Neuronal stem cell (in vitro differentiated cells): ENCODE measurements at regions not wholly inside any gene's neighbourhood (a gene's known extent, or its start where the extent isn't known, plus 50 kb on each side); places are given as distances from the start of the nearest gene placed in this dataset.

Experiments used
- DNase-seq: peaks from one replicate; pipeline ENCODE4 v3.0.0-alpha.2; 2013; ENCODE audit warnings: low spot score
- H2AFZ ChIP-seq: one replicate; pipeline ENCODE4 v1.6.1; 2013; ENCODE audit warnings: mild to moderate bottlenecking, low read length, inconsistent platforms
- H2AK5ac ChIP-seq: 2 replicates; pipeline ENCODE4 v1.6.1; 2013; ENCODE audit warnings: low read depth, mild to moderate bottlenecking, inconsistent platforms, low read length, moderate library complexity, mixed read lengths
- H2BK120ac ChIP-seq: 2 replicates; pipeline ENCODE4 v1.6.1; 2013; ENCODE audit warnings: low read depth, mild to moderate bottlenecking, inconsistent platforms, low read length, moderate library complexity, mixed read lengths
- H2BK12ac ChIP-seq: one replicate; pipeline ENCODE4 v1.6.1; 2013; ENCODE audit warnings: low read length, inconsistent platforms
- H2BK15ac ChIP-seq: 2 replicates; pipeline ENCODE4 v1.6.1; 2013; ENCODE audit warnings: mild to moderate bottlenecking, low read length, inconsistent platforms, mixed read lengths
- H2BK5ac ChIP-seq: one replicate; pipeline ENCODE4 v1.6.1; 2013; ENCODE audit warnings: inconsistent platforms, mild to moderate bottlenecking, low read length, moderate library complexity
- H3K14ac ChIP-seq: one replicate; pipeline ENCODE4 v1.6.1; 2013; ENCODE audit warnings: low read length, inconsistent platforms
- H3K18ac ChIP-seq: 2 replicates; pipeline ENCODE4 v1.6.1; 2013; ENCODE audit warnings: low read length, inconsistent platforms
- H3K23ac ChIP-seq: 2 replicates; pipeline ENCODE4 v1.6.1; 2013; ENCODE audit warnings: low read depth, mild to moderate bottlenecking, mixed read lengths, low read length, inconsistent platforms; ENCODE audit not compliant: poor library complexity
- H3K27ac ChIP-seq: replicated peaks from 3 replicates; pipeline ENCODE4 v1.5.1; 2013; ENCODE audit warnings: low read length, inconsistent platforms
- H3K27me3 ChIP-seq, 3 experiments: 2 replicates each; pipeline ENCODE4 v1.6.1; 2013; ENCODE audit warnings: low read length in 3 of 3, mild to moderate bottlenecking in 2 of 3, inconsistent platforms in 1 of 3, low read depth in 1 of 3, mixed read lengths in 1 of 3, moderate library complexity in 1 of 3; ENCODE audit not compliant: control insufficient read depth in 3 of 3, insufficient read depth in 3 of 3
- H3K36me3 ChIP-seq, 2 donors: replicated peaks in 1 of 2; 2 replicates each; pipeline ENCODE4 v1.6.1; 2013; ENCODE audit warnings: low read length in 2 of 2; ENCODE audit not compliant: control insufficient read depth in 2 of 2, insufficient read depth in 2 of 2
- H3K4ac ChIP-seq: 2 replicates; pipeline ENCODE4 v1.6.1; 2013; ENCODE audit warnings: inconsistent platforms, mild to moderate bottlenecking, low read length, moderate library complexity
- H3K4me1 ChIP-seq, 2 donors: 1 replicate in 1 of 2; 2 replicates in 1 of 2; pipeline ENCODE4 v1.6.1; 2013; ENCODE audit warnings: low read length in 2 of 2, low read depth in 1 of 2; ENCODE audit not compliant: control insufficient read depth in 2 of 2, insufficient read depth in 1 of 2
- H3K4me2 ChIP-seq: one replicate; pipeline ENCODE4 v1.6.1; 2013; ENCODE audit warnings: mild to moderate bottlenecking, low read length, inconsistent platforms; ENCODE audit not compliant: insufficient read depth, poor library complexity, severe bottlenecking
- H3K4me3 ChIP-seq, 2 donors: 2 replicates each; pipeline ENCODE4 v1.5.1; 2013; ENCODE audit warnings: low read length in 2 of 2, mild to moderate bottlenecking in 2 of 2, inconsistent platforms in 1 of 2, moderate library complexity in 1 of 2
- H3K79me1 ChIP-seq: one replicate; pipeline ENCODE4 v1.6.1; 2013; ENCODE audit warnings: low read depth, mild to moderate bottlenecking, inconsistent platforms, low read length, moderate library complexity
- H3K9ac ChIP-seq: one replicate; pipeline ENCODE4 v1.6.1; 2013; ENCODE audit warnings: mild to moderate bottlenecking, low read depth, low read length, inconsistent platforms; ENCODE audit not compliant: poor library complexity
- H3K9me3 ChIP-seq, 2 donors: replicated peaks in 1 of 2; 2 replicates each; pipeline versions ENCODE3 to v1.6.1; 2013; ENCODE audit warnings: low read length in 2 of 2, mild to moderate bottlenecking in 2 of 2, inconsistent platforms in 1 of 2, low read depth in 1 of 2, mixed read lengths in 1 of 2, moderate library complexity in 1 of 2; ENCODE audit not compliant: control insufficient read depth in 2 of 2, insufficient read depth in 1 of 2
- H4K8ac ChIP-seq: one replicate; pipeline ENCODE4 v1.6.1; 2013; ENCODE audit warnings: low read depth, mild to moderate bottlenecking, inconsistent platforms, low read length, moderate library complexity
- H4K91ac ChIP-seq: one replicate; pipeline ENCODE4 v1.6.1; 2013; ENCODE audit warnings: low read length, low read depth, mild to moderate bottlenecking, inconsistent platforms; ENCODE audit not compliant: poor library complexity
- WGBS, 2 donors: extraction: QIAGEN DNeasy Blood & Tissue Kit; methylation state at CpG; one replicate each; pipeline ENCODE4 v1.1.7; 2013; ENCODE audit warnings: missing lambda C conversion rate in 2 of 2, mixed read lengths in 1 of 2; ENCODE audit not compliant: insufficient read length in 2 of 2, insufficient replicate concordance in 1 of 2; ENCODE audit errors: extremely low coverage in 2 of 2; 5-methylcytosine and 5-hydroxymethylcytosine counted together

DNA sequence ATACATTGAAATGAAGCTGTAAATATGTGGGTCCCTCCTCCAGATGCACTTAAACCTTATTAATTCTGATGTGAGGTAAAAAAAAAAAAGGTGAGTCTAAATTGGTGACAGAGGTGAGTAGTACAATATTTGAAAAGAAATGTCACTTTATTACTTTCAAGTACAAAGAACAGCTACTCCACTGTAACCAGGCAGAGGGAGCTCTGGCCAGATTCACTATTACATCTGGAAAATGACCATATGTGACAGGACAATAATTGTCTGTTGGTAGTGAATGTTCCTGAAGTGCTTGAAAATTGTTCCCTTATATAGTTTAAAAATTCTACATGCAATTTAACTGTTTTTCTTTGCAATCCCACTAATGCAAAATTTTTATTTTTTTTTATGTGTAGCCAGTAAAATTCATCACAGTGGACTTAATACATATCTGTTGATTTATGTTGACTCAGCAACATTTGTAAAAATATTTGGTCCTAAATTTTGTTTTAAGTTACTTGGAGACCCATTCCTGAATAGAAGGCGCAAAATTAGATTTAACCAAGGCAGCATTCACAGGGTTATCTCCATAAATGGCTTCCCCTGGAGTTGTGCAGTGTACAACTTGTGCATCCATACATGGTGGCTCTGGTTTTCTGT, 231.9 kb upstream of the TBC1D5 start:
- Histone ChIP-seq H2BK15ac (no peak overlapping the region), H2BK12ac (no peak overlapping the region), H3K4ac (no peak overlapping the region), H3K14ac (no peak overlapping the region), H2AFZ (no peak overlapping the region), H3K9me3 (no peaks in the 10 kb centered on the region), H3K18ac (no peak overlapping the region), H3K27ac (no peak overlapping the region), H3K27me3 (no peaks in the 10 kb centered on the region), H4K8ac (no peak overlapping the region), H2AK5ac (no peak overlapping the region), H3K4me2 (no peak overlapping the region), H4K91ac (no peak overlapping the region), H3K79me1 (no peaks in the 10 kb centered on the region), H3K9ac (no peak overlapping the region), H2BK5ac (no peak overlapping the region), H3K36me3 (no peaks in the 10 kb centered on the region), H3K4me1 (peaks cover 5 to 7% of the 10 kb centered on the region in 2 donors), H2BK120ac (no peak overlapping the region), H3K23ac (no peak overlapping the region), H3K4me3 (no peak overlapping the region)
- WGBS, 2 donors, result no CpG with 5 or more reads among the region's 1 CpG
- DNase-seq, result no peak

DNA sequence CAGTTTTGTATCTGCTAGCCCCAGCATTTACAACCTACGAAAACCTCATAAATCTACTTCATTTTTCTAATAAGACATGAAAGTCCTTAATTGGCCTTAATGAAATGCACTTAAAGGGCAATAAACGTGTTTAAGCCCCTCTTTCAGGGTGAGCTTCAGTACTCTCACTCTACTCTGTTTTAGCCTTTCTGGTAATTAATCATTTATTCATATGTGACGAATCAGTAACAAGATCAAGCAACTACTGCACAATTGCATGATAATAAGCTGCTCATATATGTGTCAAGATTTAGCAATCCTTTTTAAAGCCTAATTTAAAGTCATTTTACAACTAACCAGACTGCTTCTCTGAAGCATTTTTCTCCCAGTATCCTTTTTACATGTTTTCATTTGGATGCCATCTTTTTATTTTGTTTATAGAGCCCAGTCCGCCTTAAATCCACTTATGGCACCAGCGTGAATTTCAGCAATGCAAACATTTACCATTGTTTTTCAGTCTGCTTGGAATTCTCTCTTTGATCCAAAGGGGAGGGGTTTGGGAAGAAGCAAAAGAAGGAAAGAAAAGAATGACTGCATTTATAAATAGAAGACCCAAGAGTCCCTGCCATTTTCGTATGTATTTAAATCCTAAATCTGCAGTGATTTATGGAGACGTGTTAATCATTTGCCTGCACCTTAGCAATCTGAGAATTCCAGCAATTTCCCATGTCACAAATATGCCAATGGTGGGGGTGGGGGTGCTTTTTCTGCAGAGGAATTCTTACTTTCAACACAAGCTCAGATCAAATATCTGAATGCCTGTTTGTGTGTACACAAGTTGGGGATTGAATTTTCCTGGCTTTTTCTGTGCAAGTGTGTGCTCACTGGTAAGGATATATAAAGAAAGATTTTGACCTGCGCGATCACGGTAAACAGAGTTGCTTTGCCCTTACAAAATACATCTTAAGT, 230.8 kb upstream of the TBC1D5 start:
- no peak overlapping the region for H3K4ac ChIP-seq
- no peak overlapping the region for H2AK5ac ChIP-seq
- H3K14ac ChIP-seq, result no peak overlapping the region
- H3K4me1 ChIP-seq, result peaks cover 3 to 5% of the 10 kb centered on the region in 2 donors
- no peak overlapping the region for H2BK120ac ChIP-seq
- no peak overlapping the region for H4K91ac ChIP-seq
- H3K9me3 ChIP-seq, result no peaks in the 10 kb centered on the region
- H2AFZ ChIP-seq, result no peak overlapping the region
- H3K9ac ChIP-seq, result no peak overlapping the region
- no peaks in the 10 kb centered on the region for H3K79me1 ChIP-seq
- H3K4me3 ChIP-seq, result no peak overlapping the region
- H3K18ac ChIP-seq, result no peak overlapping the region
- H3K23ac ChIP-seq, result no peak overlapping the region
- H4K8ac ChIP-seq, result no peak overlapping the region
- no peaks in the 10 kb centered on the region for H3K27me3 ChIP-seq
- H2BK5ac ChIP-seq, result no peak overlapping the region
- H3K36me3 ChIP-seq, result no peaks in the 10 kb centered on the region
- no peak overlapping the region for H2BK12ac ChIP-seq
- H3K4me2 ChIP-seq, result no peak overlapping the region
- WGBS, 2 donors, result no CpG with 5 or more reads among the region's 10 CpGs
- no peak overlapping the region for H3K27ac ChIP-seq
- H2BK15ac ChIP-seq, result no peak overlapping the region
- DNase-seq, result no peak

DNA sequence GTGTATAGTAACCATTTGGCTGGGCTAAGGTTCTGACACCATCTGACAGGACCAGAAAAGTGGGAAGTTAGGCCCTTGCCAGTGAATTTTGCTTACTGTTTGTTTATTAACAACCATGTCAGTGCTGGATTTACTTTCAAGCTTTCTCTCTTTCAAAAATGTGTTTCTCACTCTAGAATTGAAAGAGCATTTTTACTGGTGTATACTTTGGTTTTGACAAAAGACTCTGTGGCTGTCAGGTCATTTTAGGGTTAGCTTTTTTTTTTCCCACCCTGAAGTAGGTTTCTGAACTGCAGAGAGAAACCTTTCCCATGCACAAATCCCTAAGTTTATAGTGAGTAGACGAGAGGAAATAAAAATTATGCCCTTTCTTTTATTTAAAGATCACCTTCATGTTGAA, 230.0 kb upstream of the TBC1D5 start:
- Histone ChIP-seq H2BK5ac (no peak overlapping the region), H3K4me2 (no peak overlapping the region), H3K4ac (no peak overlapping the region), H3K4me1 (peaks cover 3 to 5% of the 10 kb centered on the region in 2 donors), H3K9ac (no peak overlapping the region), H3K27ac (no peak overlapping the region), H3K9me3 (no peaks in the 10 kb centered on the region), H4K8ac (no peak overlapping the region), H2BK12ac (no peak overlapping the region), H4K91ac (no peak overlapping the region), H2AFZ (no peak overlapping the region), H3K27me3 (no peaks in the 10 kb centered on the region), H2BK120ac (no peak overlapping the region), H3K79me1 (no peaks in the 10 kb centered on the region), H2BK15ac (no peak overlapping the region), H2AK5ac (no peak overlapping the region), H3K36me3 (no peaks in the 10 kb centered on the region), H3K14ac (no peak overlapping the region), H3K23ac (no peak overlapping the region), H3K4me3 (no peak overlapping the region), H3K18ac (no peak overlapping the region)
- DNase-seq, result no peak
- no CpG with 5 or more reads among the region's 1 CpG for WGBS, 2 donors

DNA sequence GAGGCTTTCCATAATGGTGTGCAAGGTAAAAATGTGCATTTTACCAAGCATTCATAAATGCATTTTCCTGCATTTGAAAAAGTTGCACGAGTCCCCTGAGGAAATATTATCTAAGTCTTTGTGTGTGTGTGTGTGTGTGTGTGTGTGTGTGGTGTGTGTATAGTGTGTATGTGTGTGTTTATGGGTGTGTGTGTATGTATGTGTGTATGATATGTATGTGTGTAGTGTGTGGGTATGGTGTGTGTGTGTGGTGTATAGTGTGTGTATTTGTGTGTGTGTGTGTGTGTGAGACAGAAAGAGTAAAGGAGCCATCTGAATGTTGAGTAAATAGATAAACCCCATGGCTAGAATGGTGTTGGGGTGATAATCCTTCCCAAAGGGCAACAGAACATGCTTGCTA, 229.6 kb upstream of the TBC1D5 start:
- DNase-seq, result no peak

More for the DNA sequence above, 229.6 kb upstream of the TBC1D5 start:
- Histone ChIP-seq H3K18ac (no peak overlapping the region), H3K36me3 (no peaks in the 10 kb centered on the region), H2AFZ (no peak overlapping the region), H2BK5ac (no peak overlapping the region), H3K9ac (no peak overlapping the region), H3K27me3 (no peaks in the 10 kb centered on the region), H2BK12ac (no peak overlapping the region), H4K91ac (peak overlapping the region; percentile 59), H3K9me3 (no peaks in the 10 kb centered on the region), H2BK15ac (no peak overlapping the region), H2BK120ac (no peak overlapping the region), H3K23ac (no peak overlapping the region), H3K4ac (no peak overlapping the region), H3K14ac (no peak overlapping the region), H3K4me2 (no peak overlapping the region), H3K4me3 (no peak overlapping the region), H3K79me1 (no peaks in the 10 kb centered on the region), H3K4me1 (peaks cover 3 to 5% of the 10 kb centered on the region in 2 donors), H4K8ac (no peak overlapping the region), H3K27ac (no peak overlapping the region), H2AK5ac (no peak overlapping the region)
- no CpG with 5 or more reads among the region's 1 CpG for WGBS, 2 donors
